PC-9 (cell line): ENCODE measurements at regions not wholly inside any gene's neighbourhood (a gene's known extent, or its start where the extent isn't known, plus 50 kb on each side); places are given as distances from the start of the nearest gene placed in this dataset.

Source experiments
- CTCF ChIP-seq: fragments of 200-600 bp; sonication (generic); conservative IDR thresholded peaks from 2 replicates; pipeline ENCODE4 v1.6.1; 2017; ENCODE audit warnings: mixed run types, antibody characterized with exemption, mild to moderate bottlenecking, moderate library complexity
- EZH2 ChIP-seq: fragments of 200-600 bp; sonication (generic); IDR thresholded peaks from 2 replicates; pipeline ENCODE4 v1.8.0; 2017; ENCODE audit warnings: antibody characterized with exemption, low read depth

GRCh38 chr2:238549866-238550265 lies 123.1 kb downstream of the ASB1 start:
- no peak for TF ChIP-seq CTCF
- no peak for TF ChIP-seq EZH2
